ENCODE measurements at regions not wholly inside any gene's neighbourhood (a gene's known extent, or its start where the extent isn't known, plus 50 kb on each side); places are given as distances from the start of the nearest gene placed in this dataset.
A peak's percentile ranks its signal among the peaks of the same experiment; 100 is the strongest.

DNA sequence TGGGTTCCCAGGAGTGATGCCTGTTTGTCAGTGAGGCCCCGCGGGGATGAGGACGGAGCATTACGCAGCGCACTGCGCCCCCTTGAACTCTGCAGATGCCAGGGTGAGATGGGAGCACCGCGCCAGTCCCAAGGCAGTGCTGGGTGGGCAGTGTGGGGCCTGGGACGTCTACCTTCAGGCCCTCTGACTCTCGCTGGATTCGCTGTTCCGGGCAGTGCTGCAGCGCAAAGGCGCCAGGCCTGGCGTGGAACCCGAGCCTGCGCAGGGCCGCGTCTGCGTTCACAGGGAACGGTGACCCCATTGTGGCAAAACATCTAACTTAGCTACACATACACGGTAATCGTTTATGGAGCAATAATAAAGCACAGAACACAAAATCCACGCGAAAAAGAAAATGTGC, 257.3 kb downstream of the QKI start:
- peaks cover 4 to 13% of the 10 kb centered on the region in 2 experiments; a peak in 3 of 5 replicates for H3K27me3 ChIP-seq (ENCODE audit: control insufficient read depth in 2 of 2, insufficient read depth in 2 of 2, low read length in 2 of 2)
- ATAC-seq: no peak
- no peaks in the 10 kb centered on the region for H3K9me1 ChIP-seq (ENCODE audit: control insufficient read depth, insufficient read depth, low read length)
- WGBS (ENCODE audit: insufficient coverage, low coverage, missing lambda C conversion rate): 57% methylated on average over 24 of the region's 25 CpGs
- H3K79me2 ChIP-seq (ENCODE audit: control insufficient read depth, insufficient read depth, low read length): no peaks in the 10 kb centered on the region
- TF ChIP-seq, protein P1, sequence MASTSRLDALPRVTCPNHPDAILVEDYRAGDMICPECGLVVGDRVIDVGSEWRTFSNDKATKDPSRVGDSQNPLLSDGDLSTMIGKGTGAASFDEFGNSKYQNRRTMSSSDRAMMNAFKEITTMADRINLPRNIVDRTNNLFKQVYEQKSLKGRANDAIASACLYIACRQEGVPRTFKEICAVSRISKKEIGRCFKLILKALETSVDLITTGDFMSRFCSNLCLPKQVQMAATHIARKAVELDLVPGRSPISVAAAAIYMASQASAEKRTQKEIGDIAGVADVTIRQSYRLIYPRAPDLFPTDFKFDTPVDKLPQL (IDR thresholded peaks at IDR 0.05; ENCODE audit: extremely low read depth, insufficient read length): no peak
- TF ChIP-seq, protein P2, sequence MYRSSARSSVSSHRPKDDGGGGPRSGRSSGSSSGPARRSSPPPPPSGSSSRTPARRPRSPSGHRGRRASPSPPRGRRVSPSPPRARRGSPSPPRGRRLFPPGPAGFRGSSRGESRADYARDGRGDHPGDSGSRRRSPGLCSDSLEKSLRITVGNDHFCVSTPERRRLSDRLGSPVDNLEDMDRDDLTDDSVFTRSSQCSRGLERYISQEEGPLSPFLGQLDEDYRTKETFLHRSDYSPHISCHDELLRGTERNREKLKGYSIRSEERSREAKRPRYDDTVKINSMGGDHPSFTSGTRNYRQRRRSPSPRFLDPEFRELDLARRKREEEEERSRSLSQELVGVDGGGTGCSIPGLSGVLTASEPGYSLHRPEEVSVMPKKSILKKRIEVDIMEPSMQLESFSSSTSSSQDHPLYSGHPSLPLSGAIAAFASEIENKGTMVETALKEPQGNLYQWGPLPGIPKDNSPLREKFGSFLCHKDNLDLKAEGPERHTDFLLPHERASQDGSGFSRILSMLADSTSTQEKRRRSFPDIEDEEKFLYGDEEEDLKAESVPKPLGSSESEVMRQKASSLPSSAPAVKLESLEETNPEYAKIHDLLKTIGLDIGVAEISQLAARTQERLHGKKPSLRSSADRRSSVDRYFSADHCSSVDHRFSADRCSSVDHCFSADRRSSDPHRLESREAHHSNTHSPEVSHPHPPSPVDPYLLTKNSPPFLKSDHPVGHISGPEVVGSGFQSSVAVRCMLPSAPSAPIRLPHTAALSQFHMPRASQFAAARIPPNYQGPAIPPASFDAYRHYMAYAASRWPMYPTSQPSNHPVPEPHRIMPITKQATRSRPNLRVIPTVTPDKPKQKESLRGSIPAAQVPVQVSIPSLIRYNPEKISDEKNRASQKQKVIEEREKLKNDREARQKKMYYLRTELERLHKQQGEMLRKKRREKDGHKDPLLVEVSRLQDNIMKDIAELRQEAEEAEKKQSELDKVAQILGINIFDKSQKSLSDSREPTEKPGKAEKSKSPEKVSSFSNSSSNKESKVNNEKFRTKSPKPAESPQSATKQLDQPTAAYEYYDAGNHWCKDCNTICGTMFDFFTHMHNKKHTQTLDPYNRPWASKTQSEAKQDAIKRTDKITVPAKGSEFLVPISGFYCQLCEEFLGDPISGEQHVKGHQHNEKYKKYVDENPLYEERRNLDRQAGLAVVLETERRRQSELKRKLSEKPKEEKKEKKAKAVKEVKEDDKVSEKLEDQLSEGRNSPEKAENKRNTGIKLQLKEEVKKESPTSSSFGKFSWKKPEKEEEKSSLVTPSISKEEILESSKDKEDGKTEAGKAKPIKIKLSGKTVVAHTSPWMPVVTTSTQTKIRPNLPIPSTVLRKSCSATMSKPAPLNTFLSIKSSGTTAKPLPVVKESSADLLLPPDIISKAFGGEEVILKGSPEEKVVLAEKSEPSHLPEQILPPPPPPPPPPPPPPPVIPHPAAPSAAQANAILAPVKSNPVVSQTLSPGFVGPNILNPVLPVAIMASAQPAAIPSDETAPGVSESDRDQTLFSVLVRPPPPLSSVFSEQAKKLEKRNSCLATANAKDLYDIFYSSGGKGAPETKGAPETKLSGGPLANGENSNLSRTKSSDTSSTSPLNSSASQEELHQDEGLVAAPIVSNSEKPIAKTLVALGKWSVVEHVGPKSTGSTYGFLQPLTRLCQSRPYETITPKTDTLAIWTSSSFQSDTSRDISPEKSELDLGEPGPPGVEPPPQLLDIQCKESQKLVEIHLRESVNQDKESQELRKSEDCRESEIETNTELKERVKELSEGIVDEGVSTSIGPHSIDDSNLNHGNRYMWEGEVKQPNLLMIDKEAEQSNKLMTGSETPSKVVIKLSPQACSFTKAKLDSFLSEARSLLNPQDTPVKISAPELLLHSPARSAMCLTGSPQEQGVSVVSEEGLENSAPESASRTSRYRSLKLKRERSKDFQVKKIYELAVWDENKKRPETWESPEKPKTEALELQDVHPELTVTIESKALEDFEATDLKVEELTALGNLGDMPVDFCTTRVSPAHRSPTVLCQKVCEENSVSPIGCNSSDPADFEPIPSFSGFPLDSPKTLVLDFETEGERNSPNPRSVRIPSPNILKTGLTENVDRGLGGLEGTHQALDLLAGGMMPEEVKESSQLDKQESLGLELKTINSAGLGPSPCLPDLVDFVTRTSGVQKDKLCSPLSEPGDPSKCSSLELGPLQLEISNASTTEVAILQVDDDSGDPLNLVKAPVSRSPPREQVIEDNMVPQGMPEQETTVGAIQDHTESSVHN (IDR thresholded peaks at IDR 0.05; ENCODE audit: borderline replicate concordance in 1 of 2, low read depth in 1 of 2): no peak
- TF ChIP-seq, protein P3, sequence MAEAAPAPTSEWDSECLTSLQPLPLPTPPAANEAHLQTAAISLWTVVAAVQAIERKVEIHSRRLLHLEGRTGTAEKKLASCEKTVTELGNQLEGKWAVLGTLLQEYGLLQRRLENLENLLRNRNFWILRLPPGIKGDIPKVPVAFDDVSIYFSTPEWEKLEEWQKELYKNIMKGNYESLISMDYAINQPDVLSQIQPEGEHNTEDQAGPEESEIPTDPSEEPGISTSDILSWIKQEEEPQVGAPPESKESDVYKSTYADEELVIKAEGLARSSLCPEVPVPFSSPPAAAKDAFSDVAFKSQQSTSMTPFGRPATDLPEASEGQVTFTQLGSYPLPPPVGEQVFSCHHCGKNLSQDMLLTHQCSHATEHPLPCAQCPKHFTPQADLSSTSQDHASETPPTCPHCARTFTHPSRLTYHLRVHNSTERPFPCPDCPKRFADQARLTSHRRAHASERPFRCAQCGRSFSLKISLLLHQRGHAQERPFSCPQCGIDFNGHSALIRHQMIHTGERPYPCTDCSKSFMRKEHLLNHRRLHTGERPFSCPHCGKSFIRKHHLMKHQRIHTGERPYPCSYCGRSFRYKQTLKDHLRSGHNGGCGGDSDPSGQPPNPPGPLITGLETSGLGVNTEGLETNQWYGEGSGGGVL (CRISPR knock-in tag; IDR thresholded peaks at IDR 0.05): no peak
- DNase-seq (ENCODE audit: extremely low read depth in 1 of 4, low spot score in 3 of 4): no peak
- intact Hi-C loops (cut with micrococcal nuclease): no loop called here
- peak overlapping the region; percentile 4; the same call in 1 of the 2 replicates for H3K4me2 ChIP-seq (ENCODE audit: insufficient read depth, low read length)
- no peak overlapping the region for H3K27ac ChIP-seq (ENCODE audit: extremely low read depth, low read depth, low read length)
- no peak overlapping the region for H2AFZ ChIP-seq (ENCODE audit: low read depth, low read length)
- no peak overlapping the region for H3K4me3 ChIP-seq
- no peak overlapping the region for H3K9ac ChIP-seq (ENCODE audit: insufficient read depth in 1 of 2, low read depth in 2 of 2, low read length in 2 of 2)
- POLR2A ChIA-PET: no interaction called here
- peaks cover 6% of the 10 kb centered on the region; the same call in 1 of the 2 replicates for H3K9me3 ChIP-seq (replicated peaks; ENCODE audit: control insufficient read depth, insufficient read depth, low read depth, low read length)
- in situ Hi-C loops (cut with MboI): no loop called here
- no peak for FAIRE-seq
- H3K4me1 ChIP-seq (replicated peaks in 1 of 2; ENCODE audit: control insufficient read depth in 2 of 2, insufficient read depth in 2 of 2, low read length in 2 of 2): peaks cover 9 to 11% of the 10 kb centered on the region in 2 experiments; a peak in 3 of 5 replicates
- no peaks in the 10 kb centered on the region for H3K36me3 ChIP-seq (ENCODE audit: control insufficient read depth, insufficient read depth, low read length)
- no TSS peak for BruUV-seq (replicated peaks)
- CTCF ChIA-PET (ENCODE audit: low intra/inter-chr PET ratio): no interaction called here
- no peaks in the 10 kb centered on the region for H4K20me1 ChIP-seq (replicated peaks; ENCODE audit: control insufficient read depth, insufficient read depth, low read length)

All from K562 (cell line).